ENCODE measurements at regions not wholly inside any gene's neighbourhood (a gene's known extent, or its start where the extent isn't known, plus 50 kb on each side); places are given as distances from the start of the nearest gene placed in this dataset.
"Not testable (repeated sequence)": the region's sequence is repeated elsewhere in the genome, so short reads cannot be mapped to it uniquely, and the experiment has no call there.

DNA sequence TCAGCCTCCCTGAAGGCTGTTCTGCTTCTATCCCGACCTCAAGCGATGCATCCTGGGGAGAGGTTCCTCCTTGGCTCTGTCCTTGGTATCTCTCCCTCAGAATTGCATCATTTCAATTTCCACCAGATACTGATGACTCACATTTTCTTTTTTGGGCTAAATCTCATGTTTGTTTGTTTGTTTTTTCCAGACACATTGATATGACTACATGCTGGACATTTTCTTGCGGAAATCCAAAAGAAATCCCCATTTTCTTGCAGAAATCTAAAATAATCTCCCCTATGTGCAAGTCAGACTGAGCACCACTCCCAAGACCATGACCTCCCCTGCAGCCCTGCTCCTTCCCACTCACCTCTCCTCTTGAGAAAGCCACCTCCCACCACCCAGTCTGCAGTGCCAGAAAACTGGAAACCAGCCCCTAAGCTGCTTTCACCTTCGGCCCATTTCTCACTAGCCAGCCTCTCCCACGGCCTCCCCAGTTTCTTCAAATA is 260.2 kb upstream of the PRKCQ start:
- no peak for DNase-seq (ENCODE audit: low read depth)
- H3K4me3 ChIP-seq (ENCODE audit: low read depth, low read length), result no peak overlapping the region
- TF ChIP-seq, protein P1, sequence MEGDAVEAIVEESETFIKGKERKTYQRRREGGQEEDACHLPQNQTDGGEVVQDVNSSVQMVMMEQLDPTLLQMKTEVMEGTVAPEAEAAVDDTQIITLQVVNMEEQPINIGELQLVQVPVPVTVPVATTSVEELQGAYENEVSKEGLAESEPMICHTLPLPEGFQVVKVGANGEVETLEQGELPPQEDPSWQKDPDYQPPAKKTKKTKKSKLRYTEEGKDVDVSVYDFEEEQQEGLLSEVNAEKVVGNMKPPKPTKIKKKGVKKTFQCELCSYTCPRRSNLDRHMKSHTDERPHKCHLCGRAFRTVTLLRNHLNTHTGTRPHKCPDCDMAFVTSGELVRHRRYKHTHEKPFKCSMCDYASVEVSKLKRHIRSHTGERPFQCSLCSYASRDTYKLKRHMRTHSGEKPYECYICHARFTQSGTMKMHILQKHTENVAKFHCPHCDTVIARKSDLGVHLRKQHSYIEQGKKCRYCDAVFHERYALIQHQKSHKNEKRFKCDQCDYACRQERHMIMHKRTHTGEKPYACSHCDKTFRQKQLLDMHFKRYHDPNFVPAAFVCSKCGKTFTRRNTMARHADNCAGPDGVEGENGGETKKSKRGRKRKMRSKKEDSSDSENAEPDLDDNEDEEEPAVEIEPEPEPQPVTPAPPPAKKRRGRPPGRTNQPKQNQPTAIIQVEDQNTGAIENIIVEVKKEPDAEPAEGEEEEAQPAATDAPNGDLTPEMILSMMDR (conservative IDR thresholded peaks at IDR 0.05; ENCODE audit: low read depth, low read length), result no peak

DNA sequence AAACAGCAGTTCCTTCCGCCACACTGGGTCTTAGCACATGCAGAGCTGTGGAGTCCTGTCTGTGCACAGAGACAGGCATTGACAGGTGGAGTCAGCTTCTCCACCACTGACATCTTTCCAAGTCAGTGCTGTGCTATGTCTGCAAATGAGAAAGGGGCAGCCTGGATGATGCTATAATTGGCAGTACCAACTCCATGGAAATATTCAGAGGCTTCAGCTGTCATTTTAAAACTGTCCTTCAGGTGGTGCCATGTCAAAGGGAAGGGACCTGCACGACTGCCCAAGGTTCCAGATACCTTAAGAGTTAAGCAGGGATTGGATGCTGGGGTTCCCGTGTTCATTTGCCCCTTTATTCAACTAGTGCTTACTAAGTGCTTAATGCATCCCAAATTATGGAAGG is 258.0 kb upstream of the PRKCQ start:
- no peak for DNase-seq (ENCODE audit: low read depth)
- TF ChIP-seq, protein P1 (conservative IDR thresholded peaks at IDR 0.05; ENCODE audit: low read depth, low read length), result no peak
- H3K4me3 ChIP-seq (ENCODE audit: low read depth, low read length), result no peak overlapping the region

DNA sequence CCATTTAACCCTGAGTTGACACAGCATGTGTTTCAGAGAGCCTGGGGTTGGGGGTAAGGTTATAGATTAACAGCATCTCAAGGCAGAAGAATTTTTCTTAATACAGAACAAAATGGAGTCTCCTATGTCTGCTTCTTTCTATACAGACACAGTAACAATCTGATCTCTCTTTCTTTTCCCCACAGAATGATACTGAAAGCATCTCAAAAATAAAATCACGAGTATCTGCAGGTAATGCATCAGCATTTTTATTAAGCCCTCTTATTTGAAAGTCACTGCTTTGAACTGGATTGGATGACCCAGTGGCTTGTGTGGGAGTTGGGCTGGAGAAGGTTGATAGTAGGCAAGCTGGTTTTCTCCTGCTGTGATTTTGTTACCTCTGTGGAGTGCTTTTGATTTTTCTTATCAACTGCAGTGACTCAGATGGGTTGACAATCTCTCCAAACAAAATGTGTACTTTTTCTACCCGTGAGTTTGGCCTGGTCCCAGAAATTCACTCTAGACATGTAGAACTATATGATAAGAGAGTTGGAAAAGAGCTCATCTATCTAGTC is 253.5 kb upstream of the PRKCQ start:
- H3K4me3 ChIP-seq (ENCODE audit: low read depth, low read length), result no peak overlapping the region
- TF ChIP-seq, protein P1 (conservative IDR thresholded peaks at IDR 0.05; ENCODE audit: low read depth, low read length), result no peak
- no peak for DNase-seq (ENCODE audit: low read depth)

DNA sequence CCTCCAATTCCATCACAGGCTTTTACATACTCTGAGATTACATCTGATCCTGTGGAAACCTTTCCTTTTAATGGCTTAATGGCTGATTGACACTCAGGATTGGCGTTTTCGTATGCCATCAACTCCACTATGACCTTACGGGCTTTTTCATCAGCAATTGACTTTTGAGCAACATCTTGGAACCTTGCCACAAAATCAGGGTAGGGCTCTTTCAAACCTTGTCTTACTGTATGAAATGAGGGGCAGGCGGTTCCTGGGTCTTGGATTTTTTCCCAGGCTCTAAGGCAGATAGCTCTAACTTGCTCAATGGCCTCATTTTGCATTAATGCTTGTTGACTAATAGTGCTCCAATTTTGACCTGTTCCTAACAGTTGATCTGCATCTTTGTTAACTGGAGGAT is 250.9 kb upstream of the PRKCQ start:
- not testable (repeated sequence) for DNase-seq (ENCODE audit: low read depth); H3K4me3 ChIP-seq (ENCODE audit: low read depth, low read length)

DNA sequence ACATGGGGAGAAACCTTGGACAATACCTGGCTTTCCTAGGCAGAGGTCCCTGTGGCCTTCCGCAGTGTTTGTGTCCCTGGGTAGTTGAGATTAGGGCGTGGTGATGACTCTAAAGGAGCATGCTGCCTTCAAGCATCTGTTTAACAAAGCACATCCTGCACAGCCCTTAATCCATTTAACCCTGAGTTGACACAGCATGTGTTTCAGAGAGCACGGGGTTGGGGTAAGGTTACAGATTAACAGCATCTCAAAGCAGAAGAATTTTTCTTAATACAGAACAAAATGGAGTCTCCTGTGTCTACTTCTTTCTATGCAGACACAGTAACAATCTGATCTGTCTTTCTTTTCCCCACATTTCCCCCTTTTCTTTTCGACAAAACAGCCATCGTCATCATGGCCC is 244.7 kb upstream of the PRKCQ start:
- DNase-seq (ENCODE audit: low read depth); H3K4me3 ChIP-seq (ENCODE audit: low read depth, low read length): not testable (repeated sequence)

DNA sequence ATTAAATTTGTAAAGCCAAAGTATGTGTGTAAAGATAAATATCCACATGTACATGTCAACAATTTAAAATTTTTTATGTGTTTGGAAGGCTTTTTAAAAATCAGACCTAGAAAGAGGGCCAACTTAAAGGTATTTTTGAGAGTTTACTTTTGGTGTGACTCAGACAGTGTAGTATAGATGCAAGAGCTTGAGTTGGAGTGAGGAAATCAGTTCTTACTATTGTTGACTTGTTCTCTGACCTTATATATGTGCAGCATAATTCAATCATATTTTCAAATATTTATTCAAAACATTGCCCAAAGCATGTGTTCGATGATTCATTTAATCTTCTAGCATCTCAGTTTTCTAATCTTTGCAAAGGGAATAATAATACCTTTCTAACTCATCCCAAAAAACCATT is 243.7 kb upstream of the PRKCQ start:
- DNase-seq (ENCODE audit: low read depth), result no peak
- H3K4me3 ChIP-seq (ENCODE audit: low read depth, low read length), result no peak overlapping the region
- TF ChIP-seq, protein P1 (conservative IDR thresholded peaks at IDR 0.05; ENCODE audit: low read depth, low read length), result no peak

DNA sequence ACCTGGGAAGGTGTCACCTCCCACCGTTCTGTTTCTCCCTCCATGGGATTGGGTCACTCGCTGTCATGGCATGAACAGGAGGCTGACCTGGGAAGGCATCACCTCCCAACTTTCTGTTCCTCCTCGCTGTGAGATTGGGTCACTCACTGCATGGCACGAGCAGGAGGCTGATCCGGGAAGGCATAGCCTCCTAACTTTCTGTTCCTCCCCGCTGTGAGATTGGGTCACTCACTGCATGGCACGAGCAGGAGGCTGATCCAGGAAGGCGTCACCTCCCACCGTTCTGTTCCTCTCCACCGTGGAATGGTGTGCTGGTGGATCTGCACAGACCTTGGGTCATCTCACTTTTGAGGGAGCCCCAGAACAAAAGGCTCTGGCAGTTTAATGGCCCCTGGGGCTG is 239.2 kb upstream of the PRKCQ start:
- no peak overlapping the region for H3K4me3 ChIP-seq (ENCODE audit: low read depth, low read length)
- TF ChIP-seq, protein P1 (conservative IDR thresholded peaks at IDR 0.05; ENCODE audit: low read depth, low read length), result no peak
- no peak for DNase-seq (ENCODE audit: low read depth)

DNA sequence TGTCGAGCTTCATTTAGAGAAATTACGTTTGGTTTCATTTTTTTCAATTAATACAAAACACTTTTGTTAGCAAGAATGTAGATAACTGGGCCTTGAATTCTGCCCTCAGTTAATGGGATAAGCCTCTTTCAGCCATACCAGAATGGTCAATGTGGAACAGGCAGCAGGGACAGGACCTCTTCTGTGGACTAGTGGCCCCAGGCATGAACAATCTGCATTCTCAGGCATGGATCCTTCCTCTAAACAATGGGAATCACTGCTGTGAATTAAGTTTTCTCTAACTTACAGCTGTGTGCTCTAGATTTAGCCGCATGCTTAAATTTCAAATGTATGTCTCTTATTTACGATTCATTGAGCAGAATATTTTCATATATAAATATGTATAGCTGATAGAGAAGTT is 237.7 kb upstream of the PRKCQ start:
- TF ChIP-seq, protein P1 (conservative IDR thresholded peaks at IDR 0.05; ENCODE audit: low read depth, low read length), result no peak
- DNase-seq (ENCODE audit: low read depth), result no peak

More for the DNA sequence above, 237.7 kb upstream of the PRKCQ start:
- no peak overlapping the region for H3K4me3 ChIP-seq (ENCODE audit: low read depth, low read length)
